K562 (cell line): ENCODE measurements at regions not wholly inside any gene's neighbourhood (a gene's known extent, or its start where the extent isn't known, plus 50 kb on each side); places are given as distances from the start of the nearest gene placed in this dataset.

Experiments used
- ARID1B ChIP-seq: fragments of 450-650 bp; IDR thresholded peaks from 2 replicates; pipeline ENCODE4 v1.6.1; 2016; ENCODE audit warnings: antibody characterized with exemption, mild to moderate bottlenecking, inconsistent platforms
- CBFA2T2 ChIP-seq: fragments of 450-650 bp; conservative IDR thresholded peaks from 2 replicates; pipeline ENCODE4 v1.6.1; 2017; ENCODE audit warnings: mild to moderate bottlenecking
- ETV5 ChIP-seq: sonication (generic); formaldehyde crosslinking; IDR thresholded peaks from 2 replicates; pipeline ENCODE4 v1.4.0; 2020; ENCODE audit warnings: low read depth, mild to moderate bottlenecking, missing genetic modification reagents
- FOXJ2 ChIP-seq: fragments of 200-800 bp; sonication (Bioruptor generic); IDR thresholded peaks from 2 replicates; pipeline ENCODE4 v1.6.1; 2016; ENCODE audit warnings: missing genetic modification characterization, missing compliant biosample characterization
- JUN ChIP-seq, 2 experiments: sonication (generic) in 1 of 2; formaldehyde crosslinking in 1 of 2; IDR thresholded peaks; 2 replicates each; pipeline versions ENCODE4 v1.6.1 to v1.8.0; 2012 to 2022; ENCODE audit warnings: borderline replicate concordance in 2 of 2, mild to moderate bottlenecking in 2 of 2, improper control_type of control experiment in 1 of 2, low read depth in 1 of 2, low read length in 1 of 2, missing genetic modification reagents in 1 of 2
- KAT8 ChIP-seq: fragments of 450-650 bp; IDR thresholded peaks from 2 replicates; pipeline ENCODE4 v1.6.1; 2016; ENCODE audit warnings: low read depth, mild to moderate bottlenecking
- MEF2D ChIP-seq: conservative IDR thresholded peaks from 2 replicates; pipeline ENCODE4 v1.6.1; 2016; ENCODE audit warnings: low read depth, missing genetic modification characterization, missing compliant biosample characterization
- PHF20 ChIP-seq: fragments of 450-650 bp; IDR thresholded peaks from 2 replicates; pipeline ENCODE4 v1.6.1; 2018; ENCODE audit not compliant: partially characterized antibody
- PHTF2 ChIP-seq: fragments of 250-450 bp; sonication (Bioruptor Pico); IDR thresholded peaks from 2 replicates; pipeline ENCODE4 v1.5.0; 2021; ENCODE audit warnings: mild to moderate bottlenecking
- PTTG1 ChIP-seq: fragments of 450-650 bp; IDR thresholded peaks from 2 replicates; pipeline ENCODE4 v1.6.1; 2016; ENCODE audit warnings: low read depth, mild to moderate bottlenecking, missing genetic modification characterization, missing compliant biosample characterization
- RBM39 ChIP-seq: fragments of 200-400 bp; formaldehyde crosslinking; optimal IDR thresholded peaks from 2 replicates; pipeline ENCODE3; 2018; ENCODE audit warnings: low read depth, low read length
- ZBTB26 ChIP-seq: fragments of 450-650 bp; formaldehyde crosslinking; IDR thresholded peaks from 2 replicates; pipeline ENCODE4 v1.4.0; 2022; ENCODE audit warnings: missing genetic modification characterization
- ZNF165 ChIP-seq: fragments of 250-450 bp; sonication (Bioruptor Pico); IDR thresholded peaks from 2 replicates; pipeline ENCODE4 v1.4.0; 2020; ENCODE audit warnings: borderline replicate concordance
- TF ChIP-seq, protein P1 (sequence below): fragments of 250-450 bp; sonication (Bioruptor Pico); IDR thresholded peaks from 2 replicates; pipeline ENCODE4 v1.5.0; 2021; ENCODE audit warnings: mild to moderate bottlenecking, moderate library complexity
- TF ChIP-seq, protein P2 (sequence below): fragments of 250-450 bp; sonication (Bioruptor Pico); IDR thresholded peaks from 2 replicates; pipeline ENCODE4 v1.8.0; 2022; ENCODE audit warnings: moderate library complexity, mild to moderate bottlenecking, inconsistent platforms
- TF ChIP-seq, protein P3 (sequence below): sonication (generic); formaldehyde crosslinking; IDR thresholded peaks from 2 replicates; pipeline ENCODE4 v1.8.0; 2022; ENCODE audit warnings: mild to moderate bottlenecking, missing genetic modification reagents
- TF ChIP-seq, protein P4 (sequence below), 2 experiments: fragments of 450-650 bp; IDR thresholded peaks; 2 replicates each; pipeline ENCODE4 v1.6.1; 2018; ENCODE audit warnings: mild to moderate bottlenecking in 2 of 2, low read depth in 1 of 2; ENCODE audit not compliant: partially characterized antibody in 2 of 2

DNA sequence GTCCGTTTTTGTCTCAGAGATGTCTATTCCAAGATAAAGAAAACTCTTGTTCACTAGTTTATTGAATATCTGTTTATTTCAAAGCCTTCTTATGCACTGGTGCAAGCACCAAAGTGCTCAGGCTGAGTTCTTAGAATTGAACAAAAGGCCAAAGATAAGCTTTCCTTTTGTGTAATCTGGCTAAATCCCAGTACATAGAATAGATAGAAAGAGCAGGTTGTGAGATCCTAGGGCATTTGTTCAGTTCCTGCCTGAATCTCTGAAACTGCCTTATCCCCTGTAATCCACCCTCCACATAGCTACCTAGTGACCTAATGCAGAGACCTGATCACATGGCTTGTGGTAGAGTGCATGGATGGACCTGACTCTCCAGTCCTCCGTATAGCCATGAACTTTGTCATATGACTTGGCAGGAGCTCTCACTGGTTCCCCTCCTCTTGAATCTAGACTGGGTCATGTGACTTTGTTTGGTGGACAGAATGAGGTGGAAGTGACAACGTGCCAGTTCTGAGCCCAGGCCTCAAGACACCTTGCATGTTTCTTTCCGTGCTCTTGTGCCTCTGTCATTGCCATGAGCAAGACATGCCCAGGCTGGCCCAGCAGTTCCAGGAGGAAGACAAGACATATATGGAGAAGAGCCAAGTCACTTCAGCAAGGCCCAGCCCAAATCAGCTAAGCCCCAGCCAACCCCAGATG, 139.3 kb upstream of the SHB start (continued):
- TF ChIP-seq ZBTB26: no peak
- 0 out of 2 replicates have a peak, but pooled peaks have one; percentile 17 for TF ChIP-seq JUN (IDR thresholded peaks at IDR 0.05; ENCODE audit: borderline replicate concordance, low read depth, low read length)
- no peak for TF ChIP-seq JUN (CRISPR knock-in tag; IDR thresholded peaks at IDR 0.05; ENCODE audit: borderline replicate concordance)
- TF ChIP-seq RBM39: no peak
- no peak for TF ChIP-seq ZNF165 (CRISPR knock-in tag)
- no peak for TF ChIP-seq ETV5 (CRISPR knock-in tag)
- no peak for TF ChIP-seq KAT8
- TF ChIP-seq, protein P1, sequence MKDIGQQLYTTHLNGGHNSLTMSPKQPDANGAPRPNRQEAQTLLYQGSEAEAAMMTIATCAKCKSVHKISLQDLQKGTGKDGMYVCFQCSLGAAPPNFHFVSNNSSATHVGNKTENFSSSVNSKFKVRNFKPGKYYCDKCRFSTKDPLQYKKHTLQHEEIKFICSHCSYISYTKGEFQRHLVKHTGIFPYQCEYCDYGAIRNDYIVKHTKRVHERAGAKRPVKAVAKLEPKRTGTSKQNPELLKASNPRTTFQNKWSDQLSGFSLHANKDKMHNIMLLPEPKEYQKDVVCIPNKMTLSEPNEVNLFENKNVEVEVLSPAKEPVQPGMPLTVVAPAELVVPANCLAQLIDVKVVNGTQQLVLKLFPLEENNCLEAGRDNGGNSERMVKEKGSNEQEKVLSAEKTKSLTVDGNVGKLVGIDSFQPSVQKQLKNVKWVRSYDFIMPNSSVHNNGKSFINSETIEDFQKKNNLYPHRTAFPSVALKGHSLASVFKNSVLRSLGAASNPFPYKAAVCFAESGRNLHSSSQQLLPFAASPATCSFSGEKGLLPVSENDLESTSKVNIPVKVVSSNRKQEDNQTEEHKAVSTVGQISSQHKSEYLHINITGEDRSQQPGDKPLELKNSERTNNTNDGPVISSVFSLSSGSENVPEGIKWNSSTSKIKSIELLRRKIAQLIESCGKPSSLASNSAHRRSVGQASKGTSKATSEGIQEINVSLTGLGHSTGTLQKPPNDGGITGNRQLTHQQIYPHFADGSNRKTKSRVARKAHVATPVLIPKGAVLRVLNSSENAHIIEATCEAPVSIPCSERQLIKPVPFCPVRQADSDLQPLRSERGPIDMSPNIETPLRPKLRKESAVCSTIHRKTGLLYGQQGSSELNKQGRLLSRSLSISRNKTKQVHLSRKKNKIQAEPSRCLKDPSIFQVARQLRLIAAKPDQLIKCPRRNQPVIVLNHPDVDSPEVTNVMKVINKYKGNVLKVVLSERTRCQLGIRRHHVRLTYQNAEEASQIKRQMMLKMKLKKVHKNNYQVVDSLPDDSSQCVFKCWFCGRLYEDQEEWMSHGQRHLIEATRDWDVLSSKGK (CRISPR knock-in tag): no peak
- TF ChIP-seq PTTG1 (tag): no peak
- no peak for TF ChIP-seq PHTF2 (CRISPR knock-in tag)
- TF ChIP-seq FOXJ2 (tag): 0 out of 2 replicates have a peak, but pooled peaks have one; percentile 23
- TF ChIP-seq, protein P2, sequence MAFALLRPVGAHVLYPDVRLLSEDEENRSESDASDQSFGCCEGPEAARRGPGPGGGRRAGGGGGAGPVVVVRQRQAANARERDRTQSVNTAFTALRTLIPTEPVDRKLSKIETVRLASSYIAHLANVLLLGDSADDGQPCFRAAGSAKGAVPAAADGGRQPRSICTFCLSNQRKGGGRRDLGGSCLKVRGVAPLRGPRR: no peak
- TF ChIP-seq, protein P3, sequence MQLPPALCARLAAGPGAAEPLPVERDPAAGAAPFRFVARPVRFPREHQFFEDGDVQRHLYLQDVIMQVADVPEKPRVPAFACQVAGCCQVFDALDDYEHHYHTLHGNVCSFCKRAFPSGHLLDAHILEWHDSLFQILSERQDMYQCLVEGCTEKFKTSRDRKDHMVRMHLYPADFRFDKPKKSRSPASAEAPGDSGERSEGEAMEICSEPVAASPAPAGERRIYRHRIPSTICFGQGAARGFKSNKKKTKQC: no peak
- no peak for TF ChIP-seq CBFA2T2
- no peak for TF ChIP-seq ARID1B
- TF ChIP-seq, protein P4, sequence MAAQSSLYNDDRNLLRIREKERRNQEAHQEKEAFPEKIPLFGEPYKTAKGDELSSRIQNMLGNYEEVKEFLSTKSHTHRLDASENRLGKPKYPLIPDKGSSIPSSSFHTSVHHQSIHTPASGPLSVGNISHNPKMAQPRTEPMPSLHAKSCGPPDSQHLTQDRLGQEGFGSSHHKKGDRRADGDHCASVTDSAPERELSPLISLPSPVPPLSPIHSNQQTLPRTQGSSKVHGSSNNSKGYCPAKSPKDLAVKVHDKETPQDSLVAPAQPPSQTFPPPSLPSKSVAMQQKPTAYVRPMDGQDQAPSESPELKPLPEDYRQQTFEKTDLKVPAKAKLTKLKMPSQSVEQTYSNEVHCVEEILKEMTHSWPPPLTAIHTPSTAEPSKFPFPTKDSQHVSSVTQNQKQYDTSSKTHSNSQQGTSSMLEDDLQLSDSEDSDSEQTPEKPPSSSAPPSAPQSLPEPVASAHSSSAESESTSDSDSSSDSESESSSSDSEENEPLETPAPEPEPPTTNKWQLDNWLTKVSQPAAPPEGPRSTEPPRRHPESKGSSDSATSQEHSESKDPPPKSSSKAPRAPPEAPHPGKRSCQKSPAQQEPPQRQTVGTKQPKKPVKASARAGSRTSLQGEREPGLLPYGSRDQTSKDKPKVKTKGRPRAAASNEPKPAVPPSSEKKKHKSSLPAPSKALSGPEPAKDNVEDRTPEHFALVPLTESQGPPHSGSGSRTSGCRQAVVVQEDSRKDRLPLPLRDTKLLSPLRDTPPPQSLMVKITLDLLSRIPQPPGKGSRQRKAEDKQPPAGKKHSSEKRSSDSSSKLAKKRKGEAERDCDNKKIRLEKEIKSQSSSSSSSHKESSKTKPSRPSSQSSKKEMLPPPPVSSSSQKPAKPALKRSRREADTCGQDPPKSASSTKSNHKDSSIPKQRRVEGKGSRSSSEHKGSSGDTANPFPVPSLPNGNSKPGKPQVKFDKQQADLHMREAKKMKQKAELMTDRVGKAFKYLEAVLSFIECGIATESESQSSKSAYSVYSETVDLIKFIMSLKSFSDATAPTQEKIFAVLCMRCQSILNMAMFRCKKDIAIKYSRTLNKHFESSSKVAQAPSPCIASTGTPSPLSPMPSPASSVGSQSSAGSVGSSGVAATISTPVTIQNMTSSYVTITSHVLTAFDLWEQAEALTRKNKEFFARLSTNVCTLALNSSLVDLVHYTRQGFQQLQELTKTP (IDR thresholded peaks at IDR 0.05; ENCODE audit: low read depth in 1 of 2, partially characterized antibody in 2 of 2): no peak
- TF ChIP-seq MEF2D (tag): no peak
- TF ChIP-seq PHF20: no peak
